WTC11 (cell line): ENCODE measurements at regions not wholly inside any gene's neighbourhood (a gene's known extent, or its start where the extent isn't known, plus 50 kb on each side); places are given as distances from the start of the nearest gene placed in this dataset.

Experiments
- ATAC-seq: fragments of 200-7000 bp; cut with Tn5 transposase; 2 replicates; pipeline ENCODE4 v1.10.0; 2021; ENCODE audit warnings: mild to moderate bottlenecking, moderate library complexity
- CTCF ChIA-PET: fragments of 300-600 bp; sonication (Branson Sonifier 250); formaldehyde crosslinking; loops from one replicate; lab custom pipeline; 2021; ENCODE audit warnings: antibody characterized with exemption; lab: Charles Lee
- POLR2A ChIA-PET: fragments of 350-600 bp; sonication (Branson Sonifier 250); formaldehyde crosslinking; loops from one replicate; lab custom pipeline; 2021; ENCODE audit warnings: antibody characterized with exemption; lab: Charles Lee
- DNase-seq: peaks from one replicate; pipeline ENCODE4 v3.0.0; 2021; ENCODE audit warnings: low spot score
- H3K27ac Mint-ChIP-seq: 2 replicates; pipeline ENCODE4 v1.8.0; 2021; ENCODE audit warnings: mixed read lengths
- H3K27me3 Mint-ChIP-seq: 2 replicates; pipeline ENCODE4 v1.8.0; 2021; ENCODE audit warnings: low read depth, mild to moderate bottlenecking, moderate library complexity, mixed read lengths
- H3K36me3 Mint-ChIP-seq: 2 replicates; pipeline ENCODE4 v1.8.0; 2021; ENCODE audit warnings: mixed read lengths
- H3K4me1 Mint-ChIP-seq: 2 replicates; pipeline ENCODE4 v1.8.0; 2022; ENCODE audit warnings: mixed read lengths
- H3K4me3 Mint-ChIP-seq: 2 replicates; pipeline ENCODE4 v1.8.0; 2021; ENCODE audit warnings: mild to moderate bottlenecking, moderate library complexity, mixed read lengths
- H3K9me3 Mint-ChIP-seq: 2 replicates; pipeline ENCODE4 v1.8.0; 2021; ENCODE audit warnings: mixed read lengths
- ATF1 ChIP-seq: sonication (generic); formaldehyde crosslinking; IDR thresholded peaks from 2 replicates; pipeline ENCODE4 v1.8.1; 2023; ENCODE audit warnings: mild to moderate bottlenecking, moderate library complexity, missing genetic modification reagents
- ATF6 ChIP-seq: sonication (generic); formaldehyde crosslinking; IDR thresholded peaks from 2 replicates; pipeline ENCODE4 v1.8.1; 2023; ENCODE audit warnings: mild to moderate bottlenecking, missing genetic modification reagents
- JAZF1 ChIP-seq: fragments of 250-450 bp; sonication (Bioruptor Pico); IDR thresholded peaks from 2 replicates; pipeline ENCODE4 v1.9.0; 2021; ENCODE audit warnings: moderate library complexity, mild to moderate bottlenecking, inconsistent platforms
- JUN ChIP-seq: sonication (generic); formaldehyde crosslinking; IDR thresholded peaks from 2 replicates; pipeline ENCODE4 v1.8.0; 2023; ENCODE audit warnings: mild to moderate bottlenecking, missing genetic modification reagents
- MLX ChIP-seq: sonication (generic); formaldehyde crosslinking; IDR thresholded peaks from 2 replicates; pipeline ENCODE4 v1.8.1; 2023; ENCODE audit warnings: mild to moderate bottlenecking, missing genetic modification reagents, moderate library complexity
- OVOL2 ChIP-seq: fragments of 250-450 bp; sonication (Bioruptor Pico); IDR thresholded peaks from 2 replicates; pipeline ENCODE4 v1.9.0; 2021; ENCODE audit warnings: mild to moderate bottlenecking, borderline replicate concordance
- TEAD4 ChIP-seq: sonication (generic); formaldehyde crosslinking; IDR thresholded peaks from 2 replicates; pipeline ENCODE4 v1.8.0; 2022; ENCODE audit warnings: mild to moderate bottlenecking, missing genetic modification reagents
- ZNF281 ChIP-seq: sonication (generic); formaldehyde crosslinking; IDR thresholded peaks from 2 replicates; pipeline ENCODE4 v1.8.0; 2023; ENCODE audit warnings: mild to moderate bottlenecking, missing genetic modification reagents
- ZNF396 ChIP-seq: fragments of 250-450 bp; sonication (Bioruptor Pico); IDR thresholded peaks from 2 replicates; pipeline ENCODE4 v1.8.0; 2021; ENCODE audit warnings: mild to moderate bottlenecking, moderate library complexity, borderline replicate concordance
- TF ChIP-seq, protein P1 (sequence below): fragments of 250-450 bp; sonication (Bioruptor Pico); IDR thresholded peaks from 2 replicates; pipeline ENCODE4 v2.1.2; 2022; ENCODE audit warnings: mild to moderate bottlenecking, moderate library complexity
- TF ChIP-seq, protein P2 (sequence below): sonication (generic); formaldehyde crosslinking; IDR thresholded peaks from 2 replicates; pipeline ENCODE4 v1.8.1; 2023; ENCODE audit warnings: mild to moderate bottlenecking, missing genetic modification reagents, moderate library complexity
- TF ChIP-seq, protein P3 (sequence below): sonication (generic); formaldehyde crosslinking; IDR thresholded peaks from 2 replicates; pipeline ENCODE4 v1.8.0; 2022; ENCODE audit warnings: missing genetic modification reagents
- TF ChIP-seq, protein P4 (sequence below): sonication (generic); formaldehyde crosslinking; IDR thresholded peaks from 2 replicates; pipeline ENCODE4 v1.8.1; 2022; ENCODE audit warnings: low read depth, missing genetic modification reagents, borderline replicate concordance
- TF ChIP-seq, protein P5 (sequence below): fragments of 250-450 bp; sonication (Bioruptor Pico); IDR thresholded peaks from 2 replicates; pipeline ENCODE4 v1.8.0; 2021; ENCODE audit warnings: mild to moderate bottlenecking

GRCh38 chr3:81380234-81380633 lies 381.2 kb downstream of the GBE1 start:
- DNase-seq (no peak), ATAC-seq (no peak)
- no peaks in the 10 kb centered on the region for H3K27me3 Mint-ChIP-seq
- H3K4me1 Mint-ChIP-seq = peaks cover 17% of the 10 kb centered on the region
- H3K4me3 Mint-ChIP-seq = no peak overlapping the region
- ChIA-PET POLR2A (no interaction called here), CTCF (no interaction called here)
- no peaks in the 10 kb centered on the region for H3K36me3 Mint-ChIP-seq
- no peak for TF ChIP-seq ATF6 (CRISPR knock-in tag)
- no peaks in the 10 kb centered on the region for H3K9me3 Mint-ChIP-seq
- H3K27ac Mint-ChIP-seq = no peak overlapping the region

DNA sequence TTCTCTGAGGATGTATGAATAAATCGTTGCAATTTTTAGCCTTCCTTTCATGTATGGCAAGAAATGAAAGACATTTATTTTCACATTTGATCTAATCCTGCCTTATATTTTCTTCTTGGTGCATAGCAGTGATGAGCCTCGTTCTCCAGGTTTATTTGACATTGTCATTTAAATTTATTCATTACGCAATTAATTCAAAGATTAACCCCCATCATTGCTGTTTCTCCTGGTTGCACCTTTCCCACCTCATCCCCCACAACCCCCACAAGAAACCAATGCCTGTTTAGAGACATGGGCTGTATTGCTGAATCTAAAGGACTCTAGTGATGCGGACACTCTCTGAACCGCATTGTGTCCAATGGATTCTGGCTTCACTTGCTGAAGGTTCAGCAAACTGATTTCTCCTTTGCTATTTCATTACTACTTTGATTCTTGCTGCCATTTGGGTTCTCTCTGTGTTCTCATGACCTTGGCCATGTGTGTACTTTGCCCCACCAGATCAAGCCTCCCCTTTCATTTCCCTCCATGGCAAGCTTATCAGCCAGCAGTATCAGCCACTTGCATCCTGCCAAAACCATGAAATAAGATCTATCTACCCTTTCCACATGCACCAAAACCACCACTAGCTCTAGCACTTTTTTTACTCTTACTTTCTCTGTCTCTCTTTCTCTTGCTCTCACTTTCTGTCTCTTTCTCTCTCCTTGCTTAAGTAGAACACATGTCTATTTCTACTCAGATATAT lies 382.7 kb downstream of the GBE1 start:
- peaks cover 24% of the 10 kb centered on the region for H3K4me1 Mint-ChIP-seq
- ChIA-PET CTCF (no interaction called here), POLR2A (no interaction called here)
- no peaks in the 10 kb centered on the region for H3K9me3 Mint-ChIP-seq
- TF ChIP-seq, protein P1, sequence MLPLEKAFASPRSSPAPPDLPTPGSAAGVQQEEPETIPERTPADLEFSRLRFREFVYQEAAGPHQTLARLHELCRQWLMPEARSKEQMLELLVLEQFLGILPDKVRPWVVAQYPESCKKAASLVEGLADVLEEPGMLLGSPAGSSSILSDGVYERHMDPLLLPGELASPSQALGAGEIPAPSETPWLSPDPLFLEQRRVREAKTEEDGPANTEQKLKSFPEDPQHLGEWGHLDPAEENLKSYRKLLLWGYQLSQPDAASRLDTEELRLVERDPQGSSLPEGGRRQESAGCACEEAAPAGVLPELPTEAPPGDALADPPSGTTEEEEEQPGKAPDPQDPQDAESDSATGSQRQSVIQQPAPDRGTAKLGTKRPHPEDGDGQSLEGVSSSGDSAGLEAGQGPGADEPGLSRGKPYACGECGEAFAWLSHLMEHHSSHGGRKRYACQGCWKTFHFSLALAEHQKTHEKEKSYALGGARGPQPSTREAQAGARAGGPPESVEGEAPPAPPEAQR (CRISPR knock-in tag) = no peak
- TF ChIP-seq, protein P2, sequence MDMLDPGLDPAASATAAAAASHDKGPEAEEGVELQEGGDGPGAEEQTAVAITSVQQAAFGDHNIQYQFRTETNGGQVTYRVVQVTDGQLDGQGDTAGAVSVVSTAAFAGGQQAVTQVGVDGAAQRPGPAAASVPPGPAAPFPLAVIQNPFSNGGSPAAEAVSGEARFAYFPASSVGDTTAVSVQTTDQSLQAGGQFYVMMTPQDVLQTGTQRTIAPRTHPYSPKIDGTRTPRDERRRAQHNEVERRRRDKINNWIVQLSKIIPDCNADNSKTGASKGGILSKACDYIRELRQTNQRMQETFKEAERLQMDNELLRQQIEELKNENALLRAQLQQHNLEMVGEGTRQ = no peak
- TF ChIP-seq TEAD4 (CRISPR knock-in tag) (no peak), ZNF396 (no peak), MLX (CRISPR knock-in tag) (no peak), ZNF281 (CRISPR knock-in tag) (no peak), JUN (CRISPR knock-in tag) (no peak), OVOL2 (CRISPR knock-in tag) (no peak), ATF1 (CRISPR knock-in tag) (no peak), JAZF1 (CRISPR knock-in tag) (no peak)
- TF ChIP-seq, protein P3, sequence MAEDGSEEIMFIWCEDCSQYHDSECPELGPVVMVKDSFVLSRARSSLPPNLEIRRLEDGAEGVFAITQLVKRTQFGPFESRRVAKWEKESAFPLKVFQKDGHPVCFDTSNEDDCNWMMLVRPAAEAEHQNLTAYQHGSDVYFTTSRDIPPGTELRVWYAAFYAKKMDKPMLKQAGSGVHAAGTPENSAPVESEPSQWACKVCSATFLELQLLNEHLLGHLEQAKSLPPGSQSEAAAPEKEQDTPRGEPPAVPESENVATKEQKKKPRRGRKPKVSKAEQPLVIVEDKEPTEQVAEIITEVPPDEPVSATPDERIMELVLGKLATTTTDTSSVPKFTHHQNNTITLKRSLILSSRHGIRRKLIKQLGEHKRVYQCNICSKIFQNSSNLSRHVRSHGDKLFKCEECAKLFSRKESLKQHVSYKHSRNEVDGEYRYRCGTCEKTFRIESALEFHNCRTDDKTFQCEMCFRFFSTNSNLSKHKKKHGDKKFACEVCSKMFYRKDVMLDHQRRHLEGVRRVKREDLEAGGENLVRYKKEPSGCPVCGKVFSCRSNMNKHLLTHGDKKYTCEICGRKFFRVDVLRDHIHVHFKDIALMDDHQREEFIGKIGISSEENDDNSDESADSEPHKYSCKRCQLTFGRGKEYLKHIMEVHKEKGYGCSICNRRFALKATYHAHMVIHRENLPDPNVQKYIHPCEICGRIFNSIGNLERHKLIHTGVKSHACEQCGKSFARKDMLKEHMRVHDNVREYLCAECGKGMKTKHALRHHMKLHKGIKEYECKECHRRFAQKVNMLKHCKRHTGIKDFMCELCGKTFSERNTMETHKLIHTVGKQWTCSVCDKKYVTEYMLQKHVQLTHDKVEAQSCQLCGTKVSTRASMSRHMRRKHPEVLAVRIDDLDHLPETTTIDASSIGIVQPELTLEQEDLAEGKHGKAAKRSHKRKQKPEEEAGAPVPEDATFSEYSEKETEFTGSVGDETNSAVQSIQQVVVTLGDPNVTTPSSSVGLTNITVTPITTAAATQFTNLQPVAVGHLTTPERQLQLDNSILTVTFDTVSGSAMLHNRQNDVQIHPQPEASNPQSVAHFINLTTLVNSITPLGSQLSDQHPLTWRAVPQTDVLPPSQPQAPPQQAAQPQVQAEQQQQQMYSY (CRISPR knock-in tag) = no peak
- TF ChIP-seq, protein P4, sequence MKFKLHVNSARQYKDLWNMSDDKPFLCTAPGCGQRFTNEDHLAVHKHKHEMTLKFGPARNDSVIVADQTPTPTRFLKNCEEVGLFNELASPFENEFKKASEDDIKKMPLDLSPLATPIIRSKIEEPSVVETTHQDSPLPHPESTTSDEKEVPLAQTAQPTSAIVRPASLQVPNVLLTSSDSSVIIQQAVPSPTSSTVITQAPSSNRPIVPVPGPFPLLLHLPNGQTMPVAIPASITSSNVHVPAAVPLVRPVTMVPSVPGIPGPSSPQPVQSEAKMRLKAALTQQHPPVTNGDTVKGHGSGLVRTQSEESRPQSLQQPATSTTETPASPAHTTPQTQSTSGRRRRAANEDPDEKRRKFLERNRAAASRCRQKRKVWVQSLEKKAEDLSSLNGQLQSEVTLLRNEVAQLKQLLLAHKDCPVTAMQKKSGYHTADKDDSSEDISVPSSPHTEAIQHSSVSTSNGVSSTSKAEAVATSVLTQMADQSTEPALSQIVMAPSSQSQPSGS = no peak
- TF ChIP-seq, protein P5, sequence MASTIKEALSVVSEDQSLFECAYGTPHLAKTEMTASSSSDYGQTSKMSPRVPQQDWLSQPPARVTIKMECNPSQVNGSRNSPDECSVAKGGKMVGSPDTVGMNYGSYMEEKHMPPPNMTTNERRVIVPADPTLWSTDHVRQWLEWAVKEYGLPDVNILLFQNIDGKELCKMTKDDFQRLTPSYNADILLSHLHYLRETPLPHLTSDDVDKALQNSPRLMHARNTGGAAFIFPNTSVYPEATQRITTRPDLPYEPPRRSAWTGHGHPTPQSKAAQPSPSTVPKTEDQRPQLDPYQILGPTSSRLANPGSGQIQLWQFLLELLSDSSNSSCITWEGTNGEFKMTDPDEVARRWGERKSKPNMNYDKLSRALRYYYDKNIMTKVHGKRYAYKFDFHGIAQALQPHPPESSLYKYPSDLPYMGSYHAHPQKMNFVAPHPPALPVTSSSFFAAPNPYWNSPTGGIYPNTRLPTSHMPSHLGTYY (CRISPR knock-in tag) = no peak
- ATAC-seq = no peak
- H3K4me3 Mint-ChIP-seq = no peak overlapping the region
- no peaks in the 10 kb centered on the region for H3K36me3 Mint-ChIP-seq
- no peak for DNase-seq
- no peaks in the 10 kb centered on the region for H3K27me3 Mint-ChIP-seq
- H3K27ac Mint-ChIP-seq = no peak overlapping the region
